Kidney glomerular epithelial cell (primary cell): ENCODE measurements at regions not wholly inside any gene's neighbourhood (a gene's known extent, or its start where the extent isn't known, plus 50 kb on each side); places are given as distances from the start of the nearest gene placed in this dataset.
"Not testable (repeated sequence)": the region's sequence is repeated elsewhere in the genome, so short reads cannot be mapped to it uniquely, and the experiment has no call there.

ENCODE experiments used
- DNase-seq: peaks from one replicate; lab custom pipeline; 2025; lab: John Stamatoyannopoulos, UW

DNA sequence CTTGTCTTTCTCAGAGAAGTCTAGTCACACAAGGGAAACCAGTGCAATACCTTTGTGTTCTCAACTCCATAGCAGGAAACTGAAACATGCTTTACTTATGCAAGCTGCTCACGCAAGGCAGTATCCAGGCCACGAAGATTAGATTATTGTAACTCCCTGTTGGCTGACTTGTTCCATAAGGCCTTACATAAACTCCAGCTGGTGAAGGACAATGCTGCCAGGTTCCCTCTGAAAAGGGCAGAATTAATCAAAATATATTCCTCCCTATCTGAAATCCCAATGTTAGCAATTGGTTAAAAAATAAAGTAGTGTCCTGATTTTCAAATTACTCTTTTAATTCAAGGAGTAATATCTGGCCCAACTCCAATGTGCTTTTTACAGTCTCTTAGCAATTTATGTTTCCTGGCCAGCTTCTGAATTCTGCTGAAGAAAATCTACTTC lies 966.6 kb downstream of the HACE1 start:
- no peak for DNase-seq

DNA sequence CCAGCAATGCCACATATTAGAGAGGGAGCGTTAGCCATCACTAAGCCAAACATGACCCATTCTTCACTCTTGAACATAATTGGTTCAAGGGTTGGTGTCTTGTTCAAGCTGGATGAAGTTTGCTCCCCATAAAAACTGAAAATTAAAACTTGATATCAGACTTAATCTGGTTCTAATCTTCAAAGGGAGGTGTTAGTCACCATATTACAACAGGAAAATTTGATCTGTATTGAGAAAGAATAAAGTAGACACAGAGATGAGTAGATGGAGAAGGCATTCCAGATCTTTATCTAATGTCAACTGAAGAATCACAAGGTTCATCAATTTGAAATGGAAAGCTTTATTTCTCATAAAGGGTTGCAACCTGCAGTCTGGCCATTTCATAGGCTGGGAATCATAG lies 972.8 kb downstream of the HACE1 start:
- no peak for DNase-seq

DNA sequence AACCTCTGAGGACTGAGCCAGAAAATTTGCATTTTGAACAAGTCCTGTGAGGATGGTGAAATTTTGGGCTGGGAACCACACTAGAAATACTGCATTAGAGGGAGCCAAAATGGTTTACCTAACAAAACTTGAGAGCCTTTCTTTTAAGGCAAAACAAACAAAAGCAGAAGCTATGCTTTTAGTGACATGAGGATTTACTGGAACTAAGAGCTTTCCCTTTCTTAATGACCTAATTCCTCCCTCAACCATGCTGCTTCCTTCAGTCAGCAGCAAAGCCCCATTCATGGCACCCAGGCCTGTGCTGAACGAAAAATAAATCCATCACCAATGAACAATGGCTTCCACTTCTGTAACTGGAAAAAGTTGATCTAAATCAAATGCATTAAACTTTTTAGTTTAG lies 974.3 kb downstream of the HACE1 start:
- no peak for DNase-seq

DNA sequence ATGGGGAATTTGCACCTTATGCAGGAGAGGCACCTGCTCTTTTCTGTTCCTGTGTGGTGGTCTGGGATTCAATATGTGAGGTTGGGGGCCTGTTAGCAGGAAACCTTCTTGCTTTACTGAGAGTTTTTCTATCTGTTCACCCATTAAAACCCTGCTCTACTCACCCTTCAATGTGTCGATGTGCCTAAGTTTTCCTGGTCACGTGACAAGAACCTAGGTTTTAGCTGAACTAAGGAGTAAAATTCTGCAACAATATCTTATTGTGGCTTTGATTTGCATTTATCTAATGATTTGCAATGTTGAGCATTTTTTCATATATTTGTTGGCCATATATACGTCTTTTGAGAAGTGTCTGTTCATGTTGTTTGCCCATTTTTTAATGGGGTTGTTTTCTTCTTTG lies 979.9 kb downstream of the HACE1 start:
- no peak for DNase-seq

DNA sequence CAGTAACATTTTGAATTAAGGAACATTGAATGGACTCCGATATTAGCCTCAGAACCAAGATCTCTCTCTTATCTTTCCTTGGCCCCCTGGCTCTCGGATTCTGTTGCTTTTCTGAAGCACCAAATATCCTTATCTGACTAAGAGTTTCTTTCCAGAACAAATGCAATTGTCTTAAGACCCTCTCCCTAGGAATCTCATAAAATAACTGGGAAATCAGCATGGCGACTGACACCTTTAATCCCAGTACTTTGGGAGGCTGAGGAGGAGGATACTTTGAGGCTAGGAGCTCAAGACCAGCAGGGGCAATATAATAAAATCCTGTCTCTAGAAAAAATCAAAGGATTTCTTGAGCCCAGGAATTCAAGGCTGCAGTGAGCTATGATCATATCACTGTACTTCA lies 984.5 kb downstream of the HACE1 start:
- DNase-seq, result no peak

DNA sequence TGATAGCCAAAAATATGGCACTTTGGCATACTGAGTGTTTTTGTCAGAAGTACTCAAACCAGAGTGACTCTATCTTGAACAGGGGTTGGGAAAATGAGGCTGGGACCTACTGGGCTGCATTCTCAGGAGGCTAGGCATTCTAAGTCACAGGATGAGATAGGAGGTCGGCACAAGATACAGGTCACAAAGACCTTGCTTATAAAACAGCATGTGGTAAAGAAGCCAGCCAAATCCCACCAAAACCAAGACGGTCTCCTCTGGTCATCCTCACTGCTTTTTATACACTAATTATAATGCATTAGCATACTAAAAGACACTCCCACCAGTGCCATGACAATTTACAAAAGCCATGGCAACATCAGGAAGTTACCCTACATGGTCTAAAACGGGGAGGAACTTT lies 985.1 kb downstream of the HACE1 start:
- DNase-seq, result no peak

DNA sequence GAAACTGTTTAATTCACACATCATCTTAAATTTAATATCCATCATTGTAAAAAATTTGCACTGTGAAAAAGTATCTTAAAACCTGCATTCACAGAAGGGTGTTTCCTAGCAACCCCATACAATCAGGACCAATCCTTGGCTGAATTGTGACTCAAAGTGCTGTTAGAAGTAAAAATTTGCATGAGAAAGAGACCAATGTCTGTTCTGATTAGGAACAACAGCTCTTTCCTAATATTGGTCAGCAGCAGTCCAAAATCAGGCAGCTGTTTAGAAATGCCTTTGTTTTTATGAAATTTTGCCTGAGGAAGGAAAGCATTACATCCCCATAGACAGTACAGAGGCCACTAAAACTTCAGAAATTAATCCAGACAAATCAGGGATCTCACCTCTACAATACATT lies 987.0 kb downstream of the HACE1 start:
- no peak for DNase-seq

DNA sequence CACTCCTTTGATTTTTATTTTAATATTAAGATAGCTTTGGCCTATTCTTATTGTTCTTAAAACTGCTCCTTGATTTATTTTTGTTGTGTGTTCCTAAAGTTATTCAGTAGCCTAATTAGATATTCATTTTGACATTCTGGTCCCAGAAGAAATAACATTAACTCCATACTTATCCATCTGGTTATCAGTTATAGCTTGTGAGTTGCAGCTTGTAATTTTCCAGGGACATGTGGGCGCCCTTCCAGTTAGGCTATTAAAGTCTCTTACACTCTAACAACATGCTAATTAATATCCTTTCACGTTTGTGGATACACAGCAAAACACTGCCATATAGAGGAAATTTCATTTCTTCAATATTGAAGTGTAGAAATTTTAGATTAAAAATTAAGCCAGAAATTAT lies 987.5 kb downstream of the HACE1 start:
- DNase-seq, result no peak

DNA sequence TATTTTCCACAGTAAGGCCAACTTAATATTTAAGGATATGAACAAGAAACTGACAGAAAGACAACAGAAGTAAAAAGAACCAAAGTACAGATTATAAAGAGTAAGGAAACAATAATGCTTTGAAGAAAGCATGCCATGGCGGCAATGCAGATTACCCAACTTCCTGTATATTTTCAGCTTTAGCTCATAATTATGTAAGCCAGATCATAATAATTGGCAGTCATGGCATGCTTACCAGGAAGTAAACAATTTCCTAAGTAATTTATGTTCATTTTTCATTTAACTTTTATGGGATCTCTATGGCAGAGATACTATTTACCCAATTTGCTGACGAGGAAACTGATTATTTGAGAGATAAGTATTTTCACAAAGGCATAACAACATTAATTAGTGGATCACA lies 988.7 kb downstream of the HACE1 start:
- no peak for DNase-seq

DNA sequence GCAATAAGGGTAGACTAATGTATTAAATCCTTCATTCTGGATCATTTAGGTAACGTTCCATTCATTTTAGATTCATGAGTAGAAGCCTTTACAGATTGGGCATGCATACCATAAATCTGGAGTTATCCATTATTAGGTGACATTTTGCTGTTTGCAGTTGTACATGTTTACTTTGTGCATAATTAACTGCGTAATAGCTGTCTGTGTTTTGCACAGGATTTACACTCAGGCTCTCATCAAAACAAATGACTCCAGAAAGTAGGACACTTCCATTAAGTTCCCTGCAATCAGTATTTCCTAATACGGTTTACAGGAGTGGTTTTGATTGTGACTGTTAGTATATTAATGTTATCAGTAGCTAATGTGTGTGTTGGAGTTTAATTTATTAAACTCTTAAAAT lies 997.4 kb downstream of the HACE1 start:
- DNase-seq, result no peak

DNA sequence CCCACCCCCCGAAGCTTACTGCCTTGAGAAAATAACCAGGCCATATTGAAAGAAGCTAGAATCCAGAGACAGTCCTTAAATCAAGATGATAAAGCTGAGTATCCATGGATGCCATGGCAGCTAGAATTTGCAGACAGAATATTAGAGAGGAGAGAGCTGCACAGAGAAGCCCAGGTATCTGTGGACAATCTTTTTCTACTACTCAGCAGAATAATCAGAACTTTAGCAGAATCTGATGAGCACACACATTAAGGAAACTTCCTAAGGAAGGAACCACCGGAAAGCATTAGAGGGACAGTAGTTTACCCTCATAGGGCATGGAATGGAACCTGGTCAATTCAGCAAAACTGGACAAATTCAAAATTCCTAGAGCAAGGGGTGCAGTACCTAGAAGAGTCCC lies 1001.7 kb downstream of the HACE1 start:
- DNase-seq, result no peak

DNA sequence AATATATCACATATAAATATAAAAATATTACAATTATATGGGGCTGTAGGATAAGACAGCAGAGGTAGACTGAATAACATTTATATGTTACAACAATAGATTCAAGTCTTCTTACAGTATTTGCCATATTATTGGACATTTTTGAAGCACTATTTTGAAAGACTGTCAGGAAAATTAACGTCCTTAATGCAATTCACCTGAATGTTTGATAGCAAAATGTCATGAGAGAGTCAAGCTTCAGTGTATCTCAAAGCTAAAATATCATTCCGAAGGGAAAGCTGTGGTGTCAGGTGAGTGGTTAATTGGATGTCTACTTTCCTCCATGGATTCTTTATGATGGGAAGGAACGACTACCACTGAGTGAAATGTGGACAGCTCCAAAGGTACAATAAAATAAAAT lies 1004.0 kb downstream of the HACE1 start:
- no peak for DNase-seq

DNA sequence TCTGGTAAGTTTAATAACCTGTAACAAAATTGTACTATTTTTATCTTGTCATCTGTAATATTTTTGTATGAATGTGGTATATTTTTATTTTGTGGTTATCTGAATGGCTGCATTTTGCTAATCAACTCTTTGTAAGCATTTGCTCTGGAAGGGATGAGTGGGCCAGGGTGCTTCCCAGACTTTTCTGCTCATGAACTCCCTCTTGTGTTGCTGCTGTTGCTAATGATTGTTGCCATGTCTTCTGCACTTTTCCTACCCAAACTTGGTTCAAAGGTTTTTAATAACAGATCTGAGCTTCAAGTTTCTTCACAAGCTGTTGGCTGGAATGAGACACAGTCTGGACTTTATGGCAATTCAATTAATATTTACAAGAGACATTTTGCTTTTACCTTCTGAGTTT lies 1005.7 kb downstream of the HACE1 start:
- no peak for DNase-seq

DNA sequence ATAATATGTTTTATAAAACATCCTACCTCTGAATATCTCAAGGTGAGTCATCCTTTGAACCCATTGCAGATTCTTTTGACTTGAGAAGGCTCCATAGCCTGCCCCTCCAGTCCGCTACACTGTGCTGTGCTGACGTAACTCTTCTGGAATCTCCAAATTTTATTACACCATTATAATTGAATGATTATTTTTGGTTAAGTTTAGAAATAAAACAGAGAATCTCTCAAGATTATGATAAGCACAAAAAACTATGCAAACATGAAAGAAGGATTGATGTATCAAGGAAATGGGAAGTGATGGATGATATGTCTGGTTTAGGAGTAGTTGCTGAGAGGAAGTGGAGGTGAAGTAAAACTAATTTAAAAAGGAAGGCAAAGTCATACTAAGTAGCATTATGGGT lies 1021.3 kb downstream of the HACE1 start:
- DNase-seq, result no peak

DNA sequence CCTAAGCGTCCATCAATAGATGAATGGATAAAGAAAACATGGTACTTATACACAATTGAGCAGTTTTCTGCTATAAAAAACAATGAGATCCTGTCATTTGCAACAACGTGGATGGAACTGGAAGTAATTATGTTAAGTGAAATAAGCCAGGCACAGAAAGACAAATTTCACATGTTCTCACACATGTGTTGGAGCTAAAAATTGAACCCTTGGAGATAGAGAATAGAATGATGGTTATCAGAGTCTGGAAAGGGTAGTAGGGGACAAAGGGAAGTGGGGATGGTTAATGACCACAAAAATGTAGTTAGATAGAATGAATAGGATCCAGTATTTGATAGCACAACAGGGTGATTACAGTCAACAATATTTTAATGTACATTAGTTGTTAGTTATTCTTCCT lies 1033.5 kb downstream of the HACE1 start:
- no peak for DNase-seq

DNA sequence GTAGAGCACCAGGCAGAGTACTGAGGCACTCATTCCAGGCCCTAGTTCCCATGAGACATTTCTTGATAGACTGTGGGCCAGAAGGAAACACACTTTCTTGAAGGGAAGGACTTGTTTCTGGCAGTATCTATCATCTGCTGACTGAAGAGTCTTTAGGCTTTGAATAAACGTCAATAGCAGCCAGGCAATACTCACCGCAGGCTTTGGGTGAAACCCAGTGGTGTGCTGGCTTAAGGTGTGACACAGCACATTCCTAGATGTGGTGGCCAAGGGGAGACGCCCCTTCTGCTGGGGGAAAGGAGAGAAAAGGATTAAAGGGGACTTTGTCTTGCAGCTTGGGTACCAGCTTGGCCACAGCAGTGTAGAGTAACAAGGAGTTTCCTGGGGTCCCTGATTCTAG lies 1039.6 kb downstream of the HACE1 start:
- DNase-seq, result no peak

DNA sequence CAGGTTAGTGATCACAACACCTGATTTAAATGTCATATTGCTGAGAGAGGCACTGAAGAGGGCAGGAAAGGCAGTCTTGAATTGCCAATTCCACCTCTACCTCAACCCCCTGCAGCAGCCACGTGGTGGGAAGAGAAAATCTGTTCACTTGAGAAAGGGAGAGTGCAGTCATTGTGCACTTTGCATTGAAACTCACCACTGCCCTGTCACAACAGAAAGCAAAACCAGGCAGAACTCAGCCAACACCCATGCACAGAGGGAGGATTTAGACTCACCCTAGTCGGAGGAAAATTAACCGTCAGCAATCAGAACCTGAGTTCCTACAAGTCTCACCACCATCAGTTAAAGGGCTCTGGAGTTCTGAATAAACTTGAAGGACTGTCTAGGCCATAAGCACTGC lies 1040.2 kb downstream of the HACE1 start:
- no peak for DNase-seq

DNA sequence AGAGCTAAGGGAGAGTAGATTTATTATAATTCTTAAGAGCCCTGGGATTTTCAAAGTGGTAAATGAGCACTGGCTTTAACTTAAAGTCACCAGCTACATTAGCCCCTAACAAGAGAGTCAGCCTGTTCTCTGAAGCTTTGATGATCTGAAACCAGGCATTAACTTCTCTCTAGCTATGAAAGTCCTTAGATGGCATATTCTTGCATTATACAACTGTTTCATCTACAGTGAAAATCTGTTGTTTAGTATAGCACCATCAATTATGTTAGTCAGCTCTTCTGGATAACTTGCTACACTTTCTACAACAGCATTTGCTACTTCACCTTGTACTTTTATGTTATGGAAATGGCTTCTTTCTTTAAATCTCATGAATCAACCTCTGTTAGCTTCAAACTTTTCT lies 1046.7 kb downstream of the HACE1 start:
- no peak for DNase-seq

DNA sequence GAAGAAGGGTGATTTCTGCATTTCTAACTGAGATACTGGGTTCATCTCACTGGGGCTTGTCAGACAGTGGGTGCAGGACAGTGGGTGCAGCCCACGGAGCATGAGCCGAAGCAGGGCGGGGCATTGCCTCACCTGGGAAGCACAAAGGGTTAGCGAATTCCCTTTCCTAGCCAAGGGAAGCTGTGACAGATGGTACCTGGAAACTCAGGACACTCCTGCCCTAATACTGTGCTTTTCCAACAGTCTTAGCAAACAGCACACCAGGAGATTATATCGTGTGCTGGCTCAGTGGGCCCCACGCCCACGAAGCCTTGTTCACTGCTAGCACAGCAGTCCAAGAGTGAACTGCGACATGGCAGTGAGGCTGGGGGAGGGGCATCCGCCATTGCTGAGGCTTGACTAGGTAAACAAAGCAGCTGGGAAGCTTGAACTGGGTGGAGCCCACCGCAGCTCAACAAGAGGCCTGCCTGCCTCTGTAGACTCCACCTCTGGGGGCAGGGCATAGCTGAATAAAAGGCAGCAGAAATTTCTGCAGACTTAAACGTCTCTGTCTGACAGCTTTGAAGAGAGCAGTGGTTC lies 1057.7 kb downstream of the HACE1 start:
- not testable (repeated sequence) for DNase-seq

DNA sequence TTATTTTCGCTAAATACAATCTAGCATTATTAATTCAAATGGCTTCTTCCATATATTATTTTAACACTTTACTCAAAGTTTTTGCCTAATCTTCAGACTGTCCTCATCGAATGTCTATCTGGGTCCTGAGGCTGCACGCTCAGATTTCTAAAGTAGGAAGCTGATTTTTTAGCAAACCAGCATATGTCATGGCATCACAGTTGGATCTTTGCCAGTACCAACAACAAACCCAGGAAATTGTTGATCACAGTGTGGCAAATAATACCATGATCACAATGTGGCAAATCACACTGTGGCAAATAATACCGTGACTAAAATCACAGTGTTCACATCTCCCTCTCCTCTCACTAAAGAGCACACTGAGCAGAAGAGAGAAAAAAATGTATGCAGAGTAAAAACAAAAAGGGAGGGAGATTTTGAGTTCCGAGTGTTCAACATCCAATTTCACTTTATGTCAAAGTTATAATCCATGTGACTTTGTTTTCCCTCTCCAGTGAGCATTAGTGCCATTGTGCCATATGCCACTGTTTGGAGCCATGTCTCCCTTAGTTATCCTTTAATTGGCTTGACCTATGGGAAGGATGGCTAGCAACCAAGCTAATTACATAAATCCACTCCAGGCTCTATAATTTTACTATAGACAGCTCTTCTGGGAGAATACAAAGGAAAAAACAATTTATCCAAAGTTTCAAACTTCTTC lies 1059.6 kb downstream of the HACE1 start:
- no peak for DNase-seq

DNA sequence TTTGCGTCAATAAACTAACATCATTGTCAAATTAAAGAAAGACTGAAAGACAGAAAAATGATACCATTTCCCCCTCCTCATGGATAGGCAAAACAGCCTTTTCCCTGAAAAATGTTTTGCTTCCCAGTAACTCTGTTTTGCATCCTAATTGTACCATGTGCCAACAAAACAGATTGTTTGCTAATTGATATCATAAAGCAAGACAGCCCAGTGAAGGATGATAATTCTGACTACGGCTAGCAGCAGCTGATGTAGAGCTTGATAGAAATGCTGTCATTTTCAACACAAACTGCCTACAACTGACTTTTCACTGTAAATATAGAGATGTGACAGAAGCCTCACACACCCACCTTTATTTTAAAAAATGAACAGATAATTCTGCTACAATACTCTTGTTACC lies 1061.6 kb downstream of the HACE1 start:
- no peak for DNase-seq

DNA sequence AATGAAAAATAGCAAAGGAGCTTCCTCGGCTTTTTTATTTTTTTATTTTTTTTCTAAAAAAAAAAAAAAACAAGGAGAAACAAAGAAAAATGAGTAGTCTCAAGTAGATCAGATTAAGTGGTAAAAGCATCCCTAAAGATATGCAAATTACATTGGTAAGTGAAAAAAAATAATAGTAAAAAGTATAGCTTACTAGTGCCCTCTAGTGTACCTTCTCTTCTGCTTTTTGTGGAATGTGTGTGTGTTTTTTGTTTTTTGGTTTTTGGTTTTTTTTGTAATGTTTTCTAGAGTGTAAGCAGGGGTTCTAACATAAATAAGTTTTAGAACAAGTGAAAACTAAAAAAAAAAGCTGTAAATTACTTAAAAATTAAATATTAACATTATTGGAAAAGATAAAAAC lies 1062.0 kb downstream of the HACE1 start:
- DNase-seq, result peak; percentile 6

DNA sequence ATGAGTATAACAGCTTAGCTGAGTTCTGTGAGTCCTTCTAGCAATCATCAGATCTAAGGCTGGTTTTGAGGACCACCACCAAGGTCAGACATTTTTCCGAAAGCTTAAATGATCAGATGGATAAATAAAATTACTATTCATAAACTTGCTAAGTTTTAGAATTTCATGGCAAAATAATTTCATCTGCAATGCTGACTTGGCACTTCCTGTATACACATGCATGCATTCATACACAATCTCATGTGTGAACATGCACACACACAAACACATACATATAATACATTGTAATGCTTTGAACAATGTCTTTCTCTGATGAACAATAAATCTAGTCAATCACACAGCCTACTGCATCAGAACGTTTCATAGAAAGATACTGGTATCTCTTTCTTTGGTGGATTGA lies 1068.3 kb downstream of the HACE1 start:
- DNase-seq, result no peak

DNA sequence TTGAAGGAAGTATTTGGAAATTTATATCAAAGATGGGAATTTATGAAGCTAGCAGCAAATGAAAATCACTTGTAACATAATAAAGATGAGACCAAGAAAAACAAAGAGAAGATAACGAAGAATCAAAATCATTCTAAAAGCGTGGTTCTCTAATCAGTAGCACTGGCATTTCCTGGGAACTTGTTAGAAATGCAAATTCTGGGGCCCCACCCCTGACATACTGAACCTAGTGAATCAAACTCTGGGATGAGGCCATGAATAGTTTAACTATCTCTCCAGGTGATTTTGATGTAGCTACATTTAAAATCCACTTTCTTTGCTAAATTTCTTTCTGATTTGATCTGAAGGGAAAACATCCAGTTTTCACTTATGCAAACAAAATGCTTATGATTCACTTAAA lies 1075.6 kb downstream of the HACE1 start:
- no peak for DNase-seq
